ENCODE measurements at regions not wholly inside any gene's neighbourhood (a gene's known extent, or its start where the extent isn't known, plus 50 kb on each side); places are given as distances from the start of the nearest gene placed in this dataset.

- no peaks in the 10 kb centered on the region for H3K27me3 ChIP-seq
- H3K27ac ChIP-seq, result no peak overlapping the region
- no peaks in the 10 kb centered on the region for H3K36me3 ChIP-seq
- H3K4me1 ChIP-seq (ENCODE audit: insufficient read depth), result no peaks in the 10 kb centered on the region
- intact Hi-C loops (cut with DNase I), result no loop called here
- DNase-seq, result no peak
- TF ChIP-seq EP300 (IDR thresholded peaks at IDR 0.05), result no peak
- no peak for TF ChIP-seq POLR2A (IDR thresholded peaks at IDR 0.05)
- no peak for TF ChIP-seq CTCF (IDR thresholded peaks at IDR 0.05)
- 65 to 75% (median 74%) methylated on average over 4 of the region's 4 CpGs for WGBS, 3 donors
- no peaks in the 10 kb centered on the region for H3K9me3 ChIP-seq
- H3K4me3 ChIP-seq, result no peak overlapping the region
Measured at GRCh38 chr10:83943920-83944319, 195.4 kb upstream of the GHITM start.

- Histone ChIP-seq H3K4me1 (ENCODE audit: insufficient read depth) (no peaks in the 10 kb centered on the region), H3K27me3 (no peaks in the 10 kb centered on the region), H3K9me3 (no peaks in the 10 kb centered on the region), H3K4me3 (no peak overlapping the region), H3K27ac (no peak overlapping the region), H3K36me3 (no peaks in the 10 kb centered on the region)
- DNase-seq, result no peak
- WGBS, 3 donors, result 37 to 63% (median 46%) methylated on average over 17 of the region's 17 CpGs
- TF ChIP-seq EP300 (IDR thresholded peaks at IDR 0.05) (no peak), CTCF (IDR thresholded peaks at IDR 0.05) (no peak), POLR2A (IDR thresholded peaks at IDR 0.05) (no peak)
- intact Hi-C loops (cut with DNase I), result no loop called here
Measured at GRCh38 chr10:83945982-83946718, 193.2 kb upstream of the GHITM start.

- Histone ChIP-seq H3K27ac (no peak overlapping the region), H3K9me3 (no peaks in the 10 kb centered on the region), H3K36me3 (no peaks in the 10 kb centered on the region), H3K4me1 (ENCODE audit: insufficient read depth) (no peaks in the 10 kb centered on the region), H3K27me3 (no peaks in the 10 kb centered on the region), H3K4me3 (no peak overlapping the region)
- DNase-seq, result no peak
- 91 to 100% (median 93%) methylated on average over 1 of the region's 1 CpG for WGBS, 3 donors
- intact Hi-C loops (cut with DNase I), result no loop called here
- TF ChIP-seq POLR2A (IDR thresholded peaks at IDR 0.05) (no peak), CTCF (IDR thresholded peaks at IDR 0.05) (no peak), EP300 (IDR thresholded peaks at IDR 0.05) (no peak)
Measured at GRCh38 chr10:83952314-83952713, 187.0 kb upstream of the GHITM start.

- Histone ChIP-seq H3K36me3 (no peaks in the 10 kb centered on the region), H3K4me1 (ENCODE audit: insufficient read depth) (no peaks in the 10 kb centered on the region), H3K27me3 (no peaks in the 10 kb centered on the region), H3K9me3 (no peaks in the 10 kb centered on the region), H3K4me3 (no peak overlapping the region), H3K27ac (no peak overlapping the region)
- DNase-seq, result no peak
- WGBS, 3 donors, result 79 to 84% (median 83%) methylated on average over 2 of the region's 2 CpGs
- intact Hi-C loops (cut with DNase I), result no loop called here
- TF ChIP-seq POLR2A (IDR thresholded peaks at IDR 0.05) (no peak), EP300 (IDR thresholded peaks at IDR 0.05) (no peak), CTCF (IDR thresholded peaks at IDR 0.05) (no peak)
Measured at GRCh38 chr10:83953589-83953988, 185.7 kb upstream of the GHITM start.
